ENCODE measurements at regions not wholly inside any gene's neighbourhood (a gene's known extent, or its start where the extent isn't known, plus 50 kb on each side); places are given as distances from the start of the nearest gene placed in this dataset.

- peak; percentile 43 for DNase-seq (ENCODE audit: low read depth in 2 of 2)
- TF ChIP-seq CTCF (IDR thresholded peaks at IDR 0.05; ENCODE audit: low read depth, low read length), result peak; percentile 34
- no peak overlapping the region for H3K4me3 ChIP-seq (replicated peaks in 1 of 2; ENCODE audit: low read depth in 2 of 2, low read length in 2 of 2)
Measured at GRCh38 chr6:76682842-76683241, 610.4 kb upstream of the IMPG1 start.

GRCh38 chr6:76681781-76682180 lies 609.3 kb upstream of the IMPG1 start:
- TF ChIP-seq CTCF (IDR thresholded peaks at IDR 0.05; ENCODE audit: low read depth, low read length), result no peak
- no peak overlapping the region for H3K4me3 ChIP-seq (replicated peaks in 1 of 2; ENCODE audit: low read depth in 2 of 2, low read length in 2 of 2)
- DNase-seq (ENCODE audit: low read depth in 2 of 2), result peak; percentile 64 to 79

GRCh38 chr6:76677017-76677416 lies 604.6 kb upstream of the IMPG1 start:
- no peak for TF ChIP-seq CTCF (IDR thresholded peaks at IDR 0.05; ENCODE audit: low read depth, low read length)
- no peak for DNase-seq (ENCODE audit: low read depth in 2 of 2)
- no peak overlapping the region for H3K4me3 ChIP-seq (replicated peaks in 1 of 2; ENCODE audit: low read depth in 2 of 2, low read length in 2 of 2)

- TF ChIP-seq CTCF (IDR thresholded peaks at IDR 0.05; ENCODE audit: low read depth, low read length), result no peak
- peak in 1 of 2 donors; percentile 19 for DNase-seq (ENCODE audit: low read depth in 2 of 2)
- H3K4me3 ChIP-seq (replicated peaks in 1 of 2; ENCODE audit: low read depth in 2 of 2, low read length in 2 of 2), result no peak overlapping the region
Measured at GRCh38 chr6:76671751-76672150, 599.3 kb upstream of the IMPG1 start.

- no peak overlapping the region for H3K4me3 ChIP-seq (replicated peaks in 1 of 2; ENCODE audit: low read depth in 2 of 2, low read length in 2 of 2)
- peak in 1 of 2 donors; percentile 54 for DNase-seq (ENCODE audit: low read depth in 2 of 2)
- TF ChIP-seq CTCF (IDR thresholded peaks at IDR 0.05; ENCODE audit: low read depth, low read length), result no peak
Measured at GRCh38 chr6:76644231-76644630, 571.8 kb upstream of the IMPG1 start.

- TF ChIP-seq CTCF (IDR thresholded peaks at IDR 0.05; ENCODE audit: low read depth, low read length), result no peak
- H3K4me3 ChIP-seq (replicated peaks in 1 of 2; ENCODE audit: low read depth in 2 of 2, low read length in 2 of 2), result no peak overlapping the region
- DNase-seq (ENCODE audit: low read depth in 2 of 2), result no peak
Measured at GRCh38 chr6:76639941-76640340, 567.5 kb upstream of the IMPG1 start.

GRCh38 chr6:76634695-76635094 lies 562.2 kb upstream of the IMPG1 start:
- H3K4me3 ChIP-seq (replicated peaks in 1 of 2; ENCODE audit: low read depth in 2 of 2, low read length in 2 of 2), result no peak overlapping the region
- no peak for DNase-seq (ENCODE audit: low read depth in 2 of 2)
- TF ChIP-seq CTCF (IDR thresholded peaks at IDR 0.05; ENCODE audit: low read depth, low read length), result no peak

All from cardiac fibroblast (primary cell).